ENCODE measurements at regions not wholly inside any gene's neighbourhood (a gene's known extent, or its start where the extent isn't known, plus 50 kb on each side); places are given as distances from the start of the nearest gene placed in this dataset.

GRCh38 chr1:47568763-47569162 lies 130.9 kb downstream of the FOXD2 start:
- ChIA-PET POLR2A (ENCODE audit: partially characterized antibody) (interaction anchor here (0.9 kb wide), 1 partner anchor 9 kb away, joined by 3 read pairs; no protein-coding TSS in a partner anchor), CTCF (ENCODE audit: partially characterized antibody) (interaction anchor here (0.7 to 6.2 kb wide), 15 partner anchors 8 to 137 kb away, joined by 3 to 43 read pairs (median 7); no protein-coding TSS in a partner anchor)

More at GRCh38 chr1:47568763-47569162, 130.9 kb downstream of the FOXD2 start:
- no peaks in the 10 kb centered on the region for H3K36me3 ChIP-seq (ENCODE audit: control insufficient read depth in 2 of 4, insufficient read depth in 4 of 4, low read length in 3 of 4)
- H3K9ac ChIP-seq (replicated peaks in 1 of 4; ENCODE audit: extremely low read depth in 1 of 4, low read depth in 3 of 4, low read length in 3 of 4): no peak overlapping the region
- no peak overlapping the region for H3K4me3 ChIP-seq (ENCODE audit: extremely low read depth in 1 of 4, insufficient read depth in 2 of 4, low read depth in 3 of 4, low read length in 4 of 4)
- H2BK15ac ChIP-seq (ENCODE audit: low read length): no peak overlapping the region
- H3K9me3 ChIP-seq (ENCODE audit: insufficient read depth in 2 of 2, low read depth in 1 of 2, low read length in 1 of 2): no peaks in the 10 kb centered on the region
- no peaks in the 10 kb centered on the region for H3K79me2 ChIP-seq (ENCODE audit: control insufficient read depth in 1 of 2, insufficient read depth in 2 of 2, low read length in 2 of 2)
- H2BK20ac ChIP-seq (ENCODE audit: low read length): 0 out of 2 replicates have a peak overlapping the region, but pooled peaks have one; percentile 52
- no peak for FAIRE-seq
- no peak overlapping the region for H3K4ac ChIP-seq (replicated peaks; ENCODE audit: insufficient read length, low read depth, low read length)
- H3K56ac ChIP-seq (replicated peaks; ENCODE audit: insufficient read length, low read depth, low read length): no peak overlapping the region
- H3K18ac ChIP-seq (ENCODE audit: extremely low read depth, low read length): no peak overlapping the region
- no peak overlapping the region for H3K27ac ChIP-seq (ENCODE audit: low read depth, low read length)
- H3K14ac ChIP-seq (ENCODE audit: insufficient read length): no peak overlapping the region
- H3K27me3 ChIP-seq (replicated peaks in 1 of 4; ENCODE audit: control insufficient read depth in 3 of 4, extremely low read depth in 1 of 4, insufficient read depth in 3 of 4, low read length in 3 of 4): peaks cover 0 to 3% (median 2%) of the 10 kb centered on the region in 4 experiments; a peak in 2 of 7 replicates
- H3K4me2 ChIP-seq (ENCODE audit: insufficient read depth in 1 of 2, low read depth in 2 of 2, low read length in 2 of 2): no peak overlapping the region
- H2AK5ac ChIP-seq (ENCODE audit: low read depth, low read length): no peak overlapping the region
- H2BK5ac ChIP-seq (ENCODE audit: low read depth, low read length): no peak overlapping the region
- H2BK12ac ChIP-seq (ENCODE audit: low read depth, low read length): no peak overlapping the region
- no peak overlapping the region for H2AFZ ChIP-seq (ENCODE audit: low read length)
- 71% methylated on average over 5 of the region's 5 CpGs; no CpG with 5 or more reads in 1 of the 2 experiments for WGBS, 2 experiments (ENCODE audit: extremely low coverage in 1 of 2, insufficient coverage in 1 of 2, insufficient read length in 1 of 2, insufficient replicate concordance in 2 of 2, low coverage in 1 of 2, low lambda C conversion rate in 2 of 2, missing lambda C conversion rate in 1 of 2)
- no peak overlapping the region for H3K23ac ChIP-seq (ENCODE audit: insufficient read length)
- H4K5ac ChIP-seq (ENCODE audit: insufficient read length, low read depth, low read length): no peak overlapping the region
- H4K91ac ChIP-seq (replicated peaks; ENCODE audit: insufficient read length, low read length): no peak overlapping the region
- H2BK120ac ChIP-seq (replicated peaks; ENCODE audit: low read depth, low read length): no peak overlapping the region
- H3K4me1 ChIP-seq (replicated peaks in 1 of 4; ENCODE audit: control insufficient read depth in 3 of 4, insufficient read depth in 4 of 4, low read length in 3 of 4): peaks cover 14 to 26% (median 18%) of the 10 kb centered on the region in 4 experiments
- TF ChIP-seq SAP30 (IDR thresholded peaks at IDR 0.05; ENCODE audit: insufficient read depth, insufficient replicate concordance, low read length) (no peak), EGR1 (IDR thresholded peaks at IDR 0.05; ENCODE audit: borderline replicate concordance, low read depth, low read length) (no peak)
- no peaks in the 10 kb centered on the region for H3K79me1 ChIP-seq (ENCODE audit: low read depth, low read length)
- no peak overlapping the region for H4K8ac ChIP-seq (ENCODE audit: extremely low read depth, insufficient read depth, low read length)
- H3K23me2 ChIP-seq (ENCODE audit: low read depth, low read length): peaks cover 5% of the 10 kb centered on the region; the same call in 1 of the 2 replicates
- DNase-seq (ENCODE audit: low read depth in 1 of 2, low spot score in 2 of 2): no peak
- H4K20me1 ChIP-seq (replicated peaks in 1 of 2; ENCODE audit: control insufficient read depth in 1 of 2, insufficient read depth in 2 of 2, low read length in 2 of 2): no peaks in the 10 kb centered on the region

Measured in H1 (cell line).